GM12865 (cell line): ENCODE measurements at regions not wholly inside any gene's neighbourhood (a gene's known extent, or its start where the extent isn't known, plus 50 kb on each side); places are given as distances from the start of the nearest gene placed in this dataset.

Source experiments
- DNase-seq: peaks from one replicate; pipeline ENCODE4 v3.0.0; 2010; ENCODE audit warnings: low read depth
- H3K4me3 ChIP-seq: 2 replicates; pipeline ENCODE4 v1.5.1; 2011; ENCODE audit warnings: mild to moderate bottlenecking, low read depth, low read length, control low read depth
- CTCF ChIP-seq: IDR thresholded peaks from 2 replicates; pipeline ENCODE4 v1.5.1; 2011; ENCODE audit warnings: low read length, control low read depth, low read depth, inconsistent platforms; ENCODE audit not compliant: insufficient read depth; ENCODE audit errors: missing control alignments

- no peak overlapping the region for H3K4me3 ChIP-seq
- TF ChIP-seq CTCF: no peak
- no peak for DNase-seq
Measured at GRCh38 chr2:152974146-152974545, 255.7 kb downstream of the ARL6IP6 start.

DNA sequence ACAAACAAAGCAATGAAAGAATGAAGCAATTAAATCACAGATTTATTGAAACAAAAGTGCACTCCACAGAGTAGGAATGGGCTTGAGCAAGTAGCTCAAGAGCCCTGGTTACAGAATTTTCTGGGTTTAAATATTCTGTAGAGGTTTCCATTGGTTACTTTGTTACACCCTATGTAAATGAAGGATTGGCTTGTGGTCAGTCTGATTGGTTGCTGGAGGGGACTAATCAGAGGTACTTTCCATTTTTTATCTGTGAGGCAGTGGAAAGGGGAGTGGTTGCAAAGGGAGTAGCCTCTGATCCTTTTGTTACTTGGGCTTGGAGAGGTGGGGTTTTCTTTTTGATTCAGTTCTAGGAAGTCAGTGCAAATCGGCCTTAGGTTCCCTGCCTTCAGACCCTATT, 253.3 kb downstream of the ARL6IP6 start:
- no peak for DNase-seq
- TF ChIP-seq CTCF: no peak
- no peak overlapping the region for H3K4me3 ChIP-seq

DNA sequence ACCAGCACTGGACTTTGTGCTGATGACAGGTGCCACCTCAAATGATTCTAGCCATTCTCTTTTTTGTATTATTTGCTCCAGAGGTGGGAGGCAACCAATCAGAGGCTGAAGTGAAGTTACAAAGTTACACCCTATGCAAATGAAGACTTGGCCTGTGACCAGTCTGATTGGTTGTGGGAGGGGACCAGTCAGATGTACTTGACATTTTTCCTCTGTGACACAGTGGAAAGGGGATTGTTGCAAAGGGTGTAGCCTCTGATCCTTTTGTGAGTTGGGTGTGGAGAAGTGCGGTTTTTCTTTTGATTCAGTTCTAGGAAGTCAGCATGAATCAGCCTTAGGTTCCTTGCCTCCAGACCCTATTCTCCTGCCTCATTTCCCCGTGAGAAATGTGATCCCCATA, 244.0 kb downstream of the ARL6IP6 start:
- no peak for DNase-seq
- no peak overlapping the region for H3K4me3 ChIP-seq
- no peak for TF ChIP-seq CTCF

GRCh38 chr2:152961351-152961750, 242.9 kb downstream of the ARL6IP6 start:
- no peak for TF ChIP-seq CTCF
- no peak overlapping the region for H3K4me3 ChIP-seq
- no peak for DNase-seq

DNA sequence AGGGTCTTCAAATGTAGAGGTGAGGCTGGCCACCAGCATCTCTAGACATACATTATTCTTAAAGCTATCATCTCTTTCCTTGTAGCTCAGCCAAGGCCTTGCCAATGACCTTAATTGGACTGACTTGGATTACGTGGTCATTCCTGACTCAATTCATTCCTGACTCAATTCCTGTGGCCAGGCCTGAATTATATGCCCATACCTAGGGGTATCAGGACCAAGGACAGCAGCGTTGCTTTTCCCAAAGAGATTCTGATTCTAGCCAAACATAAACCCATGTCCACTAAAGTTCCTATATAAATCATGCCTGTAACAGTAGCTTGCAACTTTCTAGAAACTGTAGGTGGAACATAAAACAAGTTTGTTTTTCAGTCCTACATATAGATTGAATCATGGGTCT, 231.7 kb downstream of the ARL6IP6 start:
- no peak overlapping the region for H3K4me3 ChIP-seq
- peak; percentile 2 for DNase-seq
- TF ChIP-seq CTCF: no peak

GRCh38 chr2:152944099-152944498, 225.7 kb downstream of the ARL6IP6 start:
- no peak overlapping the region for H3K4me3 ChIP-seq
- no peak for DNase-seq
- no peak for TF ChIP-seq CTCF

- DNase-seq: no peak
- no peak for TF ChIP-seq CTCF
- no peak overlapping the region for H3K4me3 ChIP-seq
Measured at GRCh38 chr2:152942940-152943440, 224.6 kb downstream of the ARL6IP6 start.
